ENCODE measurements at regions not wholly inside any gene's neighbourhood (a gene's known extent, or its start where the extent isn't known, plus 50 kb on each side); places are given as distances from the start of the nearest gene placed in this dataset.

GRCh38 chr2:220876080-220876824 is 695.9 kb downstream of the EPHA4 start:
- no peak for DNase-seq

- DNase-seq = no peak
These were observed 694.6 kb downstream of the EPHA4 start for GRCh38 chr2:220877491-220877890.

GRCh38 chr2:220877897-220878296 is 694.2 kb downstream of the EPHA4 start:
- no peak for DNase-seq

- DNase-seq = no peak
These were observed 691.2 kb downstream of the EPHA4 start for GRCh38 chr2:220880623-220881596.

GRCh38 chr2:220882507-220882906 is 689.6 kb downstream of the EPHA4 start:
- DNase-seq = no peak

- DNase-seq = no peak
These were observed 686.5 kb downstream of the EPHA4 start for GRCh38 chr2:220885593-220885992.

- DNase-seq = no peak
These were observed 684.7 kb downstream of the EPHA4 start for GRCh38 chr2:220887271-220887870.

- DNase-seq = no peak
These were observed 684.2 kb downstream of the EPHA4 start for GRCh38 chr2:220887876-220888275.

GRCh38 chr2:220890931-220891330 is 681.2 kb downstream of the EPHA4 start:
- DNase-seq = no peak

GRCh38 chr2:220891405-220891804 is 680.7 kb downstream of the EPHA4 start:
- no peak for DNase-seq

GRCh38 chr2:220892018-220892634 is 680.0 kb downstream of the EPHA4 start:
- DNase-seq = no peak

GRCh38 chr2:220893411-220893810 is 678.7 kb downstream of the EPHA4 start:
- DNase-seq = no peak

GRCh38 chr2:220894069-220894468 is 678.0 kb downstream of the EPHA4 start:
- DNase-seq = no peak

- no peak for DNase-seq
These were observed 672.6 kb downstream of the EPHA4 start for GRCh38 chr2:220899492-220899891.

GRCh38 chr2:220904015-220904414 is 668.1 kb downstream of the EPHA4 start:
- no peak for DNase-seq

- DNase-seq = no peak
These were observed 658.7 kb downstream of the EPHA4 start for GRCh38 chr2:220913384-220913783.

GRCh38 chr2:220915092-220915623 is 656.9 kb downstream of the EPHA4 start:
- no peak for DNase-seq

GRCh38 chr2:220916931-220917330 is 655.2 kb downstream of the EPHA4 start:
- no peak for DNase-seq

- DNase-seq = no peak
These were observed 641.6 kb downstream of the EPHA4 start for GRCh38 chr2:220930271-220931076.

- DNase-seq = no peak
These were observed 640.6 kb downstream of the EPHA4 start for GRCh38 chr2:220931491-220931890.

GRCh38 chr2:220932041-220932440 is 640.1 kb downstream of the EPHA4 start:
- no peak for DNase-seq

Data from occipital lobe (tissue), 1 donor.